ENCODE measurements at regions not wholly inside any gene's neighbourhood (a gene's known extent, or its start where the extent isn't known, plus 50 kb on each side); places are given as distances from the start of the nearest gene placed in this dataset.

DNA sequence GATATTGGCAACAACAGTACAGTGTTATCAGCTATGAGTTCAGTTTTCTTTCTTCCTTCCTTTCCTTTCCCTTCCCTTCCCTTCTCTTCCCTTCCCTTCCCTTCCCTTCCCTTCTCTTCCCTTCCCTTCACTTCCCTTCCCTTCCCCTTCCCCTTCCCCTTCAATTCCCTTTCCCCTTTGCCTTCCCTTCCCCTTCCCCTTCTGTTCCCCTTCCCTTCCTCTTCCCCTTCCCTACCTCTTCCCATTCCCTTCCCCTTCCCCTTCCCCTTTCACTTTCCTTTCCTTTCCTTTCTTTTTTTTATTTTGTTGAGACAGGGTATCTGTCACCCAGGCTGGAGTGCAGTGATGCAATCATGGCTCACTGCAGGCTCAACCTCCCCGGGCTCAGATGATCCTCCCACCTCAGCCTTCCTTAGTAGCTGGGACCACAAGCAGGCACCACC is 72.3 kb upstream of the CAPZB start:
- Histone ChIP-seq H3K27ac (ENCODE audit: low read depth, low read length) (no peak overlapping the region), H3K79me1 (ENCODE audit: low read depth, low read length) (no peaks in the 10 kb centered on the region), H3K23me2 (ENCODE audit: low read depth, low read length) (no peaks in the 10 kb centered on the region; the same call in 1 of the 2 replicates), H2BK15ac (ENCODE audit: low read length) (no peak overlapping the region), H2BK20ac (ENCODE audit: low read length) (no peak overlapping the region), H3K23ac (ENCODE audit: insufficient read length) (no peak overlapping the region), H2AFZ (ENCODE audit: low read length) (no peak overlapping the region), H2AK5ac (ENCODE audit: low read depth, low read length) (no peak overlapping the region), H3K56ac (replicated peaks; ENCODE audit: insufficient read length, low read depth, low read length) (no peak overlapping the region), H3K18ac (ENCODE audit: extremely low read depth, low read length) (no peak overlapping the region), H3K79me2 (ENCODE audit: control insufficient read depth in 1 of 2, insufficient read depth in 2 of 2, low read length in 2 of 2) (no peaks in the 10 kb centered on the region), H4K5ac (ENCODE audit: insufficient read length, low read depth, low read length) (no peak overlapping the region), H3K9me3 (ENCODE audit: insufficient read depth in 2 of 2, low read depth in 1 of 2, low read length in 1 of 2) (no peaks in the 10 kb centered on the region), H4K20me1 (replicated peaks in 1 of 2; ENCODE audit: control insufficient read depth in 1 of 2, insufficient read depth in 2 of 2, low read length in 2 of 2) (no peaks in the 10 kb centered on the region), H4K8ac (ENCODE audit: extremely low read depth, insufficient read depth, low read length) (no peak overlapping the region), H3K27me3 (replicated peaks in 1 of 4; ENCODE audit: control insufficient read depth in 3 of 4, extremely low read depth in 1 of 4, insufficient read depth in 3 of 4, low read length in 3 of 4) (no peaks in the 10 kb centered on the region), H2BK12ac (ENCODE audit: low read depth, low read length) (no peak overlapping the region), H3K4ac (replicated peaks; ENCODE audit: insufficient read length, low read depth, low read length) (no peak overlapping the region), H3K36me3 (ENCODE audit: control insufficient read depth in 2 of 4, insufficient read depth in 4 of 4, low read length in 3 of 4) (no peaks in the 10 kb centered on the region), H3K4me3 (ENCODE audit: extremely low read depth in 1 of 4, insufficient read depth in 2 of 4, low read depth in 3 of 4, low read length in 4 of 4) (no peak overlapping the region), H3K4me2 (ENCODE audit: insufficient read depth in 1 of 2, low read depth in 2 of 2, low read length in 2 of 2) (no peak overlapping the region), H2BK120ac (replicated peaks; ENCODE audit: low read depth, low read length) (no peak overlapping the region), H3K9ac (replicated peaks in 1 of 4; ENCODE audit: extremely low read depth in 1 of 4, low read depth in 3 of 4, low read length in 3 of 4) (no peak overlapping the region), H4K91ac (replicated peaks; ENCODE audit: insufficient read length, low read length) (no peak overlapping the region), H3K4me1 (replicated peaks in 1 of 4; ENCODE audit: control insufficient read depth in 3 of 4, insufficient read depth in 4 of 4, low read length in 3 of 4) (no peaks in the 10 kb centered on the region), H3K14ac (ENCODE audit: insufficient read length) (no peak overlapping the region), H2BK5ac (ENCODE audit: low read depth, low read length) (no peak overlapping the region)
- no peak for DNase-seq (ENCODE audit: low read depth in 1 of 2, low spot score in 2 of 2)
- no peak for FAIRE-seq
- ChIA-PET CTCF (ENCODE audit: partially characterized antibody) (interaction anchor here (0.7 to 6.0 kb wide), 5 partner anchors 14 to 117 kb away, joined by 3 to 26 read pairs (median 4); no protein-coding TSS in a partner anchor), POLR2A (ENCODE audit: partially characterized antibody) (interaction anchor here (0.6 kb wide), 1 partner anchor 48 kb away, joined by 3 read pairs; no protein-coding TSS in a partner anchor)
- WGBS, 2 experiments (ENCODE audit: extremely low coverage in 1 of 2, insufficient coverage in 1 of 2, insufficient read length in 1 of 2, insufficient replicate concordance in 2 of 2, low coverage in 1 of 2, low lambda C conversion rate in 2 of 2, missing lambda C conversion rate in 1 of 2), result 85% methylated on average over 1 of the region's 1 CpG; no CpG with 5 or more reads in 1 of the 2 experiments
- TF ChIP-seq ATF3 (IDR thresholded peaks at IDR 0.05; ENCODE audit: insufficient read depth, low read depth, low read length) (no peak), SIRT6 (IDR thresholded peaks at IDR 0.05; ENCODE audit: low read length) (no peak), RAD21 (IDR thresholded peaks at IDR 0.05 in 1 of 2, conservative IDR thresholded peaks at IDR 0.05 in 1 of 2; ENCODE audit: low read depth in 2 of 2, low read length in 2 of 2) (no peak), POLR2A (IDR thresholded peaks at IDR 0.05; ENCODE audit: control extremely low read depth in 1 of 2, low read depth in 2 of 2, low read length in 2 of 2) (no peak), SIX5 (IDR thresholded peaks at IDR 0.05; ENCODE audit: low read depth, low read length) (no peak), NANOG (IDR thresholded peaks at IDR 0.05; ENCODE audit: insufficient read depth, low read depth, low read length, poor library complexity, severe bottlenecking) (no peak), SP2 (IDR thresholded peaks at IDR 0.05; ENCODE audit: low read length) (no peak), TEAD4 (IDR thresholded peaks at IDR 0.05; ENCODE audit: low read depth, low read length) (no peak), HDAC2 (IDR thresholded peaks at IDR 0.05; ENCODE audit: borderline replicate concordance in 1 of 2, low read depth in 2 of 2, low read length in 2 of 2) (no peak), RXRA (IDR thresholded peaks at IDR 0.05; ENCODE audit: insufficient read depth, low read depth, low read length) (no peak), BRCA1 (IDR thresholded peaks at IDR 0.05; ENCODE audit: low read depth, low read length) (no peak), MAFK (IDR thresholded peaks at IDR 0.05; ENCODE audit: low read depth, low read length) (no peak), SIN3A (conservative IDR thresholded peaks at IDR 0.05 in 1 of 2, IDR thresholded peaks at IDR 0.05 in 1 of 2; ENCODE audit: low read depth in 1 of 2, low read length in 2 of 2) (no peak), KDM5A (IDR thresholded peaks at IDR 0.05; ENCODE audit: low read length) (no peak)

Measured in H1 (cell line).